ENCODE measurements at regions not wholly inside any gene's neighbourhood (a gene's known extent, or its start where the extent isn't known, plus 50 kb on each side); places are given as distances from the start of the nearest gene placed in this dataset.

GRCh38 chr2:118738524-118739308 lies 108.7 kb downstream of the EN1 start:
- peak; percentile 75 to 95 for DNase-seq (ENCODE audit: low read depth in 2 of 2)

GRCh38 chr2:118738106-118738505 lies 109.3 kb downstream of the EN1 start:
- DNase-seq (ENCODE audit: low read depth in 2 of 2) = no peak

- no peak for DNase-seq (ENCODE audit: low read depth in 2 of 2)
Observed at GRCh38 chr2:118737684-118738083, 109.8 kb downstream of the EN1 start.

GRCh38 chr2:118732432-118732831 lies 115.0 kb downstream of the EN1 start:
- no peak for DNase-seq (ENCODE audit: low read depth in 2 of 2)

- DNase-seq (ENCODE audit: low read depth in 2 of 2) = no peak
Observed at GRCh38 chr2:118731413-118731812, 116.0 kb downstream of the EN1 start.

GRCh38 chr2:118730405-118730804 lies 117.0 kb downstream of the EN1 start:
- DNase-seq (ENCODE audit: low read depth in 2 of 2) = no peak

- DNase-seq (ENCODE audit: low read depth in 2 of 2) = no peak
Observed at GRCh38 chr2:118729760-118730159, 117.7 kb downstream of the EN1 start.

- no peak for DNase-seq (ENCODE audit: low read depth in 2 of 2)
Observed at GRCh38 chr2:118728984-118729383, 118.5 kb downstream of the EN1 start.

- no peak for DNase-seq (ENCODE audit: low read depth in 2 of 2)
Observed at GRCh38 chr2:118726821-118727220, 120.6 kb downstream of the EN1 start.

GRCh38 chr2:118723394-118723793 lies 124.1 kb downstream of the EN1 start:
- no peak for DNase-seq (ENCODE audit: low read depth in 2 of 2)

GRCh38 chr2:118722976-118723375 lies 124.5 kb downstream of the EN1 start:
- no peak for DNase-seq (ENCODE audit: low read depth in 2 of 2)

- DNase-seq (ENCODE audit: low read depth in 2 of 2) = no peak
Observed at GRCh38 chr2:118721817-118722551, 125.5 kb downstream of the EN1 start.

- no peak for DNase-seq (ENCODE audit: low read depth in 2 of 2)
Observed at GRCh38 chr2:118720866-118721265, 126.6 kb downstream of the EN1 start.

GRCh38 chr2:118718921-118719320 lies 128.5 kb downstream of the EN1 start:
- DNase-seq (ENCODE audit: low read depth in 2 of 2) = no peak

- DNase-seq (ENCODE audit: low read depth in 2 of 2) = no peak
Observed at GRCh38 chr2:118716102-118716501, 131.3 kb downstream of the EN1 start.

GRCh38 chr2:118714118-118714517 lies 133.3 kb downstream of the EN1 start:
- no peak for DNase-seq (ENCODE audit: low read depth in 2 of 2)

GRCh38 chr2:118711603-118712002 lies 135.8 kb downstream of the EN1 start:
- DNase-seq (ENCODE audit: low read depth in 2 of 2) = no peak

- DNase-seq (ENCODE audit: low read depth in 2 of 2) = no peak
Observed at GRCh38 chr2:118710481-118710880, 137.0 kb downstream of the EN1 start.

- DNase-seq (ENCODE audit: low read depth in 2 of 2) = no peak
Observed at GRCh38 chr2:118709786-118710185, 137.7 kb downstream of the EN1 start.

GRCh38 chr2:118706844-118707243 lies 140.6 kb downstream of the EN1 start:
- no peak for DNase-seq (ENCODE audit: low read depth in 2 of 2)

GRCh38 chr2:118706371-118706770 lies 141.1 kb downstream of the EN1 start:
- DNase-seq (ENCODE audit: low read depth in 2 of 2) = no peak

- no peak for DNase-seq (ENCODE audit: low read depth in 2 of 2)
Observed at GRCh38 chr2:118705032-118705431, 142.4 kb downstream of the EN1 start.
